CD1c-positive myeloid dendritic cell (primary cell): ENCODE measurements at regions not wholly inside any gene's neighbourhood (a gene's known extent, or its start where the extent isn't known, plus 50 kb on each side); places are given as distances from the start of the nearest gene placed in this dataset.
A peak's percentile ranks its signal among the peaks of the same experiment; 100 is the strongest.

Source experiments
- DNase-seq: peaks from one replicate; pipeline ENCODE4 v3.0.0-alpha.2; 2016; ENCODE audit errors: extremely low spot score

GRCh38 chr12:20260851-20261250 is 107.5 kb upstream of the PDE3A start:
- DNase-seq = no peak

- no peak for DNase-seq
These were observed 106.2 kb upstream of the PDE3A start for GRCh38 chr12:20262119-20262518.

GRCh38 chr12:20264026-20264425 is 104.3 kb upstream of the PDE3A start:
- DNase-seq = no peak

- DNase-seq = no peak
These were observed 103.7 kb upstream of the PDE3A start for GRCh38 chr12:20264608-20265114.

- DNase-seq = no peak
These were observed 100.1 kb upstream of the PDE3A start for GRCh38 chr12:20268121-20268732.

- peak; percentile 20 for DNase-seq
These were observed 99.6 kb upstream of the PDE3A start for GRCh38 chr12:20268771-20269170.

- no peak for DNase-seq
These were observed 98.8 kb upstream of the PDE3A start for GRCh38 chr12:20269337-20270067.

GRCh38 chr12:20270557-20270956 is 97.8 kb upstream of the PDE3A start:
- no peak for DNase-seq

GRCh38 chr12:20272161-20272560 is 96.2 kb upstream of the PDE3A start:
- DNase-seq = no peak

- DNase-seq = no peak
These were observed 95.5 kb upstream of the PDE3A start for GRCh38 chr12:20272801-20273200.

- no peak for DNase-seq
These were observed 94.3 kb upstream of the PDE3A start for GRCh38 chr12:20274008-20274407.

- no peak for DNase-seq
These were observed 90.1 kb upstream of the PDE3A start for GRCh38 chr12:20278276-20278675.

- DNase-seq = no peak
These were observed 87.8 kb upstream of the PDE3A start for GRCh38 chr12:20280515-20280914.

GRCh38 chr12:20282401-20282800 is 85.9 kb upstream of the PDE3A start:
- no peak for DNase-seq

- DNase-seq = no peak
These were observed 84.9 kb upstream of the PDE3A start for GRCh38 chr12:20283482-20283881.

- no peak for DNase-seq
These were observed 78.8 kb upstream of the PDE3A start for GRCh38 chr12:20289520-20289919.

- DNase-seq = no peak
These were observed 67.9 kb upstream of the PDE3A start for GRCh38 chr12:20300457-20300856.

- DNase-seq = no peak
These were observed 62.9 kb upstream of the PDE3A start for GRCh38 chr12:20305470-20305869.

- DNase-seq = no peak
These were observed 58.7 kb upstream of the PDE3A start for GRCh38 chr12:20309504-20310148.

GRCh38 chr12:20314328-20314727 is 54.0 kb upstream of the PDE3A start:
- DNase-seq = no peak

- DNase-seq = no peak
These were observed 50.8 kb upstream of the PDE3A start for GRCh38 chr12:20317554-20317953.
